ENCODE measurements at regions not wholly inside any gene's neighbourhood (a gene's known extent, or its start where the extent isn't known, plus 50 kb on each side); places are given as distances from the start of the nearest gene placed in this dataset.

DNA sequence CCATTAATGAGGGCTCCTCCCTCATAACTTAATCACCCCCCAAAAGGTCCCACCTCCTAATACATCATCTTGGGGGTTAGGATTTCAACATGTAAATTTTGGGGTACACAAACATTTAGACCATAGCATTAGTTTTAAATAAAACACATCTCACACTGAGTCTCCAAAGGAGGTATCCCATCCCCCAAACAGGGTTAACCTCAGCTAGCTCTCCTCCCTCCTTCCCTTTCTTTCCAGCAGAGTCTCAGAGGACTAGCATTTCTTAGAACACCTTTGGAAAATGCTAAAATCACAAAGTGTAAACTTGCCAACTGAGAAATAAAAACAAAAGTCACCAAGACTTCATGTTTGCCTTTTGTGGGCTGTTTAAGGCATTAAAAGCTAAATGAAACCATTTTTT, 51.2 kb upstream of the FOXB1 start:
- H3K4me3 ChIP-seq (ENCODE audit: low read depth, low read length), result no peak overlapping the region
- ChIA-PET CTCF (interaction anchor here (0.7 kb wide), 1 partner anchor 49 kb away, joined by 3 read pairs; no protein-coding TSS in a partner anchor), POLR2A (no interaction called here)
- H3K36me3 ChIP-seq (ENCODE audit: control insufficient read depth in 2 of 2, insufficient read depth in 1 of 2, low read length in 2 of 2), result no peaks in the 10 kb centered on the region
- peak overlapping the region; percentile 83 for H3K27ac ChIP-seq (ENCODE audit: extremely low read depth, low read depth, low read length)
- H3K4me1 ChIP-seq (ENCODE audit: control insufficient read depth, insufficient read depth, low read length), result peaks cover 8% of the 10 kb centered on the region
- peaks cover 4% of the 10 kb centered on the region; the same call in 1 of the 2 replicates for H3K9me3 ChIP-seq (ENCODE audit: control insufficient read depth, insufficient read depth, low read depth, low read length)
- TF ChIP-seq ZSCAN23 (tag by site-specific recombination; IDR thresholded peaks at IDR 0.05) (no peak), KLF9 (tag by site-specific recombination; IDR thresholded peaks at IDR 0.05; ENCODE audit: low read depth) (no peak), ZNF658 (tag by site-specific recombination; IDR thresholded peaks at IDR 0.05) (no peak), ZNF660 (tag by site-specific recombination; IDR thresholded peaks at IDR 0.05) (no peak), TCF7L2 (IDR thresholded peaks at IDR 0.05; ENCODE audit: borderline replicate concordance, low read depth, low read length) (no peak), ZNF292 (tag by site-specific recombination; IDR thresholded peaks at IDR 0.05; ENCODE audit: borderline replicate concordance, low read depth) (no peak), BCL11A (tag by site-specific recombination; IDR thresholded peaks at IDR 0.05; ENCODE audit: low read depth) (no peak)
- TF ChIP-seq, protein P1, sequence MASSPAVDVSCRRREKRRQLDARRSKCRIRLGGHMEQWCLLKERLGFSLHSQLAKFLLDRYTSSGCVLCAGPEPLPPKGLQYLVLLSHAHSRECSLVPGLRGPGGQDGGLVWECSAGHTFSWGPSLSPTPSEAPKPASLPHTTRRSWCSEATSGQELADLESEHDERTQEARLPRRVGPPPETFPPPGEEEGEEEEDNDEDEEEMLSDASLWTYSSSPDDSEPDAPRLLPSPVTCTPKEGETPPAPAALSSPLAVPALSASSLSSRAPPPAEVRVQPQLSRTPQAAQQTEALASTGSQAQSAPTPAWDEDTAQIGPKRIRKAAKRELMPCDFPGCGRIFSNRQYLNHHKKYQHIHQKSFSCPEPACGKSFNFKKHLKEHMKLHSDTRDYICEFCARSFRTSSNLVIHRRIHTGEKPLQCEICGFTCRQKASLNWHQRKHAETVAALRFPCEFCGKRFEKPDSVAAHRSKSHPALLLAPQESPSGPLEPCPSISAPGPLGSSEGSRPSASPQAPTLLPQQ (tag by site-specific recombination; IDR thresholded peaks at IDR 0.05), result no peak
- TF ChIP-seq, protein P2, sequence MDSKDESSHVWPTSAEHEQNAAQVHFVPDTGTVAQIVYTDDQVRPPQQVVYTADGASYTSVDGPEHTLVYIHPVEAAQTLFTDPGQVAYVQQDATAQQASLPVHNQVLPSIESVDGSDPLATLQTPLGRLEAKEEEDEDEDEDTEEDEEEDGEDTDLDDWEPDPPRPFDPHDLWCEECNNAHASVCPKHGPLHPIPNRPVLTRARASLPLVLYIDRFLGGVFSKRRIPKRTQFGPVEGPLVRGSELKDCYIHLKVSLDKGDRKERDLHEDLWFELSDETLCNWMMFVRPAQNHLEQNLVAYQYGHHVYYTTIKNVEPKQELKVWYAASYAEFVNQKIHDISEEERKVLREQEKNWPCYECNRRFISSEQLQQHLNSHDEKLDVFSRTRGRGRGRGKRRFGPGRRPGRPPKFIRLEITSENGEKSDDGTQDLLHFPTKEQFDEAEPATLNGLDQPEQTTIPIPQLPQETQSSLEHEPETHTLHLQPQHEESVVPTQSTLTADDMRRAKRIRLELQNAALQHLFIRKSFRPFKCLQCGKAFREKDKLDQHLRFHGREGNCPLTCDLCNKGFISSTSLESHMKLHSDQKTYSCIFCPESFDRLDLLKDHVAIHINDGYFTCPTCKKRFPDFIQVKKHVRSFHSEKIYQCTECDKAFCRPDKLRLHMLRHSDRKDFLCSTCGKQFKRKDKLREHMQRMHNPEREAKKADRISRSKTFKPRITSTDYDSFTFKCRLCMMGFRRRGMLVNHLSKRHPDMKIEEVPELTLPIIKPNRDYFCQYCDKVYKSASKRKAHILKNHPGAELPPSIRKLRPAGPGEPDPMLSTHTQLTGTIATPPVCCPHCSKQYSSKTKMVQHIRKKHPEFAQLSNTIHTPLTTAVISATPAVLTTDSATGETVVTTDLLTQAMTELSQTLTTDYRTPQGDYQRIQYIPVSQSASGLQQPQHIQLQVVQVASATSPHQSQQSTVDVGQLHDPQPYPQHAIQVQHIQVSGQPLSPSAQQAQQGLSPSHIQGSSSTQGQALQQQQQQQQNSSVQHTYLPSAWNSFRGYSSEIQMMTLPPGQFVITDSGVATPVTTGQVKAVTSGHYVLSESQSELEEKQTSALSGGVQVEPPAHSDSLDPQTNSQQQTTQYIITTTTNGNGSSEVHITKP (tag by site-specific recombination; IDR thresholded peaks at IDR 0.05), result no peak
- TF ChIP-seq, protein P3, sequence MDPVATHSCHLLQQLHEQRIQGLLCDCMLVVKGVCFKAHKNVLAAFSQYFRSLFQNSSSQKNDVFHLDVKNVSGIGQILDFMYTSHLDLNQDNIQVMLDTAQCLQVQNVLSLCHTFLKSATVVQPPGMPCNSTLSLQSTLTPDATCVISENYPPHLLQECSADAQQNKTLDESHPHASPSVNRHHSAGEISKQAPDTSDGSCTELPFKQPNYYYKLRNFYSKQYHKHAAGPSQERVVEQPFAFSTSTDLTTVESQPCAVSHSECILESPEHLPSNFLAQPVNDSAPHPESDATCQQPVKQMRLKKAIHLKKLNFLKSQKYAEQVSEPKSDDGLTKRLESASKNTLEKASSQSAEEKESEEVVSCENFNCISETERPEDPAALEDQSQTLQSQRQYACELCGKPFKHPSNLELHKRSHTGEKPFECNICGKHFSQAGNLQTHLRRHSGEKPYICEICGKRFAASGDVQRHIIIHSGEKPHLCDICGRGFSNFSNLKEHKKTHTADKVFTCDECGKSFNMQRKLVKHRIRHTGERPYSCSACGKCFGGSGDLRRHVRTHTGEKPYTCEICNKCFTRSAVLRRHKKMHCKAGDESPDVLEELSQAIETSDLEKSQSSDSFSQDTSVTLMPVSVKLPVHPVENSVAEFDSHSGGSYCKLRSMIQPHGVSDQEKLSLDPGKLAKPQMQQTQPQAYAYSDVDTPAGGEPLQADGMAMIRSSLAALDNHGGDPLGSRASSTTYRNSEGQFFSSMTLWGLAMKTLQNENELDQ (tag by site-specific recombination; IDR thresholded peaks at IDR 0.05; ENCODE audit: low read depth), result no peak
- TF ChIP-seq, protein P4, sequence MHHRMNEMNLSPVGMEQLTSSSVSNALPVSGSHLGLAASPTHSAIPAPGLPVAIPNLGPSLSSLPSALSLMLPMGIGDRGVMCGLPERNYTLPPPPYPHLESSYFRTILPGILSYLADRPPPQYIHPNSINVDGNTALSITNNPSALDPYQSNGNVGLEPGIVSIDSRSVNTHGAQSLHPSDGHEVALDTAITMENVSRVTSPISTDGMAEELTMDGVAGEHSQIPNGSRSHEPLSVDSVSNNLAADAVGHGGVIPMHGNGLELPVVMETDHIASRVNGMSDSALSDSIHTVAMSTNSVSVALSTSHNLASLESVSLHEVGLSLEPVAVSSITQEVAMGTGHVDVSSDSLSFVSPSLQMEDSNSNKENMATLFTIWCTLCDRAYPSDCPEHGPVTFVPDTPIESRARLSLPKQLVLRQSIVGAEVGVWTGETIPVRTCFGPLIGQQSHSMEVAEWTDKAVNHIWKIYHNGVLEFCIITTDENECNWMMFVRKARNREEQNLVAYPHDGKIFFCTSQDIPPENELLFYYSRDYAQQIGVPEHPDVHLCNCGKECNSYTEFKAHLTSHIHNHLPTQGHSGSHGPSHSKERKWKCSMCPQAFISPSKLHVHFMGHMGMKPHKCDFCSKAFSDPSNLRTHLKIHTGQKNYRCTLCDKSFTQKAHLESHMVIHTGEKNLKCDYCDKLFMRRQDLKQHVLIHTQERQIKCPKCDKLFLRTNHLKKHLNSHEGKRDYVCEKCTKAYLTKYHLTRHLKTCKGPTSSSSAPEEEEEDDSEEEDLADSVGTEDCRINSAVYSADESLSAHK (tag by site-specific recombination; IDR thresholded peaks at IDR 0.05), result no peak

DNA sequence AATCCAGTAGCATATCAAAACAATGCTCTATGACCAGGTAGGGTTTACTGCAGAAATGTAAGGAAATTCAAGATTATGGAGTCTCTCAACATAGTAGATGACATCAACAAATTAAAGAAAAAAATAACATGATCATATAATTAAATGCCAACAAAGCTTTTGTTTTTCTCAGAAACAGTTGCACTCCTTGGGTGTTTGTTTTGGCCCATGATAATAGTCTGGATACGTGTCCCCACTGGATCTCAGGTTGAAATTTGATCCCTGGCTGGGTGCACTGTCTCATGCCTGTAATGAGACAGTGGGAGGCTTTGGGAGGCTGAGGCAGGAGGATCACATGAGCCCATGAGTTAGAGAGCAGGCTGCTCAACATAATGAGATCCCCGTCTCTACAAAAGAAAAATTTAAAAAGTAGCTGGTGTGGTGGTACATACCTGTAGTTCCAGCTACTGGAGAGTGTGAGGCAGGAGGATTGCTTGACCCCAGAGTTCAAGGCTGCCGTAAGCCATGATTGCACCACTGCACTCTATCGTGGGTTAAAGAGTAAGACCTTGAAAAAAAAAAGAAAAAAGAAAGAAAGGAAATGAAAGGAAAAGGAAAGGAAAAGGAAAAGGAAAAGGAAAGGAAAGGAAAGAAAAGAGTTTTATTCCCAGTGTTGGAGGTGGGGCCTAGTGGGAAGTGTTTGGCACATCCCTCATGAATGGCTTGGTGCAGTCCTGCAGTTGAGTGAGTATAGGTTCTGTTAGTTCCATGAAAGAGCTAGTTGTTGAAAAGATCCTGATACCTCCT, 53.3 kb upstream of the FOXB1 start:
- Histone ChIP-seq H3K4me1 (ENCODE audit: control insufficient read depth, insufficient read depth, low read length) (peaks cover 12% of the 10 kb centered on the region), H3K36me3 (ENCODE audit: control insufficient read depth in 2 of 2, insufficient read depth in 1 of 2, low read length in 2 of 2) (no peaks in the 10 kb centered on the region), H3K9me3 (ENCODE audit: control insufficient read depth, insufficient read depth, low read depth, low read length) (peaks cover 4% of the 10 kb centered on the region; the same call in 1 of the 2 replicates), H3K27ac (ENCODE audit: extremely low read depth, low read depth, low read length) (no peak overlapping the region), H3K4me3 (ENCODE audit: low read depth, low read length) (no peak overlapping the region)
- CTCF ChIA-PET, result interaction anchor here (3.3 kb wide), 1 partner anchor 33 kb away, joined by 14 read pairs; no protein-coding TSS in a partner anchor
- POLR2A ChIA-PET, result no interaction called here
- TF ChIP-seq ZNF37A (tag by site-specific recombination; IDR thresholded peaks at IDR 0.05) (no peak), ZNF366 (tag by site-specific recombination; conservative IDR thresholded peaks at IDR 0.05) (peak; percentile 61), SP7 (tag by site-specific recombination; IDR thresholded peaks at IDR 0.05) (peak; percentile 92), ZNF10 (tag by site-specific recombination; IDR thresholded peaks at IDR 0.05) (no peak), MZF1 (tag by site-specific recombination; IDR thresholded peaks at IDR 0.05; ENCODE audit: borderline replicate concordance) (peak; percentile 49; the same call in 1 of the 2 replicates), ZNF211 (tag by site-specific recombination; IDR thresholded peaks at IDR 0.05; ENCODE audit: low read depth) (no peak)
- TF ChIP-seq, protein P5, sequence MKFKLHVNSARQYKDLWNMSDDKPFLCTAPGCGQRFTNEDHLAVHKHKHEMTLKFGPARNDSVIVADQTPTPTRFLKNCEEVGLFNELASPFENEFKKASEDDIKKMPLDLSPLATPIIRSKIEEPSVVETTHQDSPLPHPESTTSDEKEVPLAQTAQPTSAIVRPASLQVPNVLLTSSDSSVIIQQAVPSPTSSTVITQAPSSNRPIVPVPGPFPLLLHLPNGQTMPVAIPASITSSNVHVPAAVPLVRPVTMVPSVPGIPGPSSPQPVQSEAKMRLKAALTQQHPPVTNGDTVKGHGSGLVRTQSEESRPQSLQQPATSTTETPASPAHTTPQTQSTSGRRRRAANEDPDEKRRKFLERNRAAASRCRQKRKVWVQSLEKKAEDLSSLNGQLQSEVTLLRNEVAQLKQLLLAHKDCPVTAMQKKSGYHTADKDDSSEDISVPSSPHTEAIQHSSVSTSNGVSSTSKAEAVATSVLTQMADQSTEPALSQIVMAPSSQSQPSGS (tag by site-specific recombination; IDR thresholded peaks at IDR 0.05; ENCODE audit: low read depth), result peak; percentile 48; the same call in 1 of the 2 replicates
